Keratinocyte (primary cell): ENCODE measurements at regions not wholly inside any gene's neighbourhood (a gene's known extent, or its start where the extent isn't known, plus 50 kb on each side); places are given as distances from the start of the nearest gene placed in this dataset.

Experiments used
- EZH2 ChIP-seq: IDR thresholded peaks from one replicate; pipeline ENCODE4 v1.6.1; 2012; ENCODE audit warnings: inconsistent platforms, mild to moderate bottlenecking, low read length, moderate library complexity
- TF ChIP-seq, protein P1 (sequence below), 3 experiments: IDR thresholded peaks in 1 of 3; conservative IDR thresholded peaks in 1 of 3; optimal IDR thresholded peaks in 1 of 3; 2 replicates in 2 of 3; 3 replicates in 1 of 3; pipeline versions ENCODE3 to v1.5.1; 2011; ENCODE audit warnings: low read length in 3 of 3, mild to moderate bottlenecking in 3 of 3, moderate library complexity in 2 of 3, control low read depth in 1 of 3, inconsistent platforms in 1 of 3; ENCODE audit not compliant: insufficient read depth in 2 of 3; ENCODE audit errors: extremely low read depth in 1 of 3

- TF ChIP-seq, protein P1, sequence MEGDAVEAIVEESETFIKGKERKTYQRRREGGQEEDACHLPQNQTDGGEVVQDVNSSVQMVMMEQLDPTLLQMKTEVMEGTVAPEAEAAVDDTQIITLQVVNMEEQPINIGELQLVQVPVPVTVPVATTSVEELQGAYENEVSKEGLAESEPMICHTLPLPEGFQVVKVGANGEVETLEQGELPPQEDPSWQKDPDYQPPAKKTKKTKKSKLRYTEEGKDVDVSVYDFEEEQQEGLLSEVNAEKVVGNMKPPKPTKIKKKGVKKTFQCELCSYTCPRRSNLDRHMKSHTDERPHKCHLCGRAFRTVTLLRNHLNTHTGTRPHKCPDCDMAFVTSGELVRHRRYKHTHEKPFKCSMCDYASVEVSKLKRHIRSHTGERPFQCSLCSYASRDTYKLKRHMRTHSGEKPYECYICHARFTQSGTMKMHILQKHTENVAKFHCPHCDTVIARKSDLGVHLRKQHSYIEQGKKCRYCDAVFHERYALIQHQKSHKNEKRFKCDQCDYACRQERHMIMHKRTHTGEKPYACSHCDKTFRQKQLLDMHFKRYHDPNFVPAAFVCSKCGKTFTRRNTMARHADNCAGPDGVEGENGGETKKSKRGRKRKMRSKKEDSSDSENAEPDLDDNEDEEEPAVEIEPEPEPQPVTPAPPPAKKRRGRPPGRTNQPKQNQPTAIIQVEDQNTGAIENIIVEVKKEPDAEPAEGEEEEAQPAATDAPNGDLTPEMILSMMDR (optimal IDR thresholded peaks at IDR 0.05 in 1 of 3, IDR thresholded peaks at IDR 0.05 in 1 of 3, conservative IDR thresholded peaks at IDR 0.05 in 1 of 3; ENCODE audit: extremely low read depth in 1 of 3, insufficient read depth in 2 of 3, low read length in 3 of 3) = no peak
- TF ChIP-seq EZH2 = no peak
Measured at GRCh38 chr18:27894746-27895145, 282.2 kb downstream of the CDH2 start.
